ENCODE measurements at regions not wholly inside any gene's neighbourhood (a gene's known extent, or its start where the extent isn't known, plus 50 kb on each side); places are given as distances from the start of the nearest gene placed in this dataset.

DNA sequence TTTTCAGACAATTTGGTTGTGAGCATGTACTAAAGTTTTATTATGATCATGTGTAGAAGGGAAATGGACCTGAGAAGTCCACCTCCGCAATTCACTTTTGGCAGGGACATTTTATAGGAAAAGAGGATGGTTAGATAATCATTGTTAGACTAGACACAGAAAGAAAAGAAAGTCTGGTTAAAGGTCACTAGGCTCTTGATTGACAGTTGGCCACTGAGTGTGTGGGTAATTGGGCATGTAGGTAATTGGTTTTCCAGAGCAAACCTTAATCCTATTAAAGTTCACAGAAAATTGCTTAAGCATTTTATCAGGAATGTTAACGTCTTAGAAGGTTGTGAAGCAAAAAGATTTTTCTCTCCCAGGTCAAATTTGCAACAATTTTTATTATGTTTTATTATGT is 158.5 kb upstream of the CLINT1 start:
- H3K4me3 ChIP-seq (replicated peaks; ENCODE audit: insufficient read depth, low read length), result no peak overlapping the region
- peaks cover 3% of the 10 kb centered on the region for H3K27me3 ChIP-seq (ENCODE audit: insufficient read depth, poor library complexity, severe bottlenecking)
- TF ChIP-seq REST (IDR thresholded peaks at IDR 0.05; ENCODE audit: insufficient replicate concordance, low read depth), result no peak
- no peak for TF ChIP-seq SPI1 (IDR thresholded peaks at IDR 0.05; ENCODE audit: borderline replicate concordance, low read depth)
- no peak for TF ChIP-seq POLR2AphosphoS5 (IDR thresholded peaks at IDR 0.05; ENCODE audit: low read depth)
- no peak for TF ChIP-seq CTCF (IDR thresholded peaks at IDR 0.05; ENCODE audit: insufficient read depth, low read length)
- no peak for TF ChIP-seq GABPA (IDR thresholded peaks at IDR 0.05; ENCODE audit: low read depth)
- no peak for DNase-seq (ENCODE audit: low read depth in 1 of 2, low spot score in 1 of 2)
- H3K27ac ChIP-seq (replicated peaks), result no peak overlapping the region

DNA sequence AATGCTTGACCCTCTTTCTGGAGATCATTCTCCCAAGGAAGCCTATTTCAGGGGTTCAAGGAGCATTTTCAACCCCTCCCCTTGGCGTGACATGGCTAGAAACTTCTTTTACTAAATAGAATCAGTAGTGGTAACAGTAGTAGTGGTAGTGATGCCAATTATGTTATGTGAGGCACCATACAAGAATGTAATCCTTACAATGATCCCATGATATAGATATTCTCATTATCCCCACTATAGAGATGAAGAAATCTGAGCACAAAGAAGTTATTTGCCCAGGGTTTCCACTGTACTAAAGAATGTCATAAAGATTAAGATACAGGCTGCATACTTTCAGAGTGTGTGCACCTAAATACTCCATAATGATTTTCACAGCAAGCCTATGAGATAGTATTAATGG is 155.4 kb upstream of the CLINT1 start:
- Histone ChIP-seq H3K27ac (replicated peaks) (no peak overlapping the region), H3K27me3 (ENCODE audit: insufficient read depth, poor library complexity, severe bottlenecking) (peaks cover 5% of the 10 kb centered on the region), H3K4me3 (replicated peaks; ENCODE audit: insufficient read depth, low read length) (no peak overlapping the region)
- no peak for DNase-seq (ENCODE audit: low read depth in 1 of 2, low spot score in 1 of 2)
- no peak for TF ChIP-seq REST (IDR thresholded peaks at IDR 0.05; ENCODE audit: insufficient replicate concordance, low read depth)
- TF ChIP-seq POLR2AphosphoS5 (IDR thresholded peaks at IDR 0.05; ENCODE audit: low read depth), result no peak
- TF ChIP-seq CTCF (IDR thresholded peaks at IDR 0.05; ENCODE audit: insufficient read depth, low read length), result no peak
- no peak for TF ChIP-seq GABPA (IDR thresholded peaks at IDR 0.05; ENCODE audit: low read depth)
- no peak for TF ChIP-seq SPI1 (IDR thresholded peaks at IDR 0.05; ENCODE audit: borderline replicate concordance, low read depth)

- Histone ChIP-seq H3K4me3 (replicated peaks; ENCODE audit: insufficient read depth, low read length) (no peak overlapping the region), H3K27me3 (ENCODE audit: insufficient read depth, poor library complexity, severe bottlenecking) (peaks cover 5% of the 10 kb centered on the region), H3K27ac (replicated peaks) (no peak overlapping the region)
- TF ChIP-seq REST (IDR thresholded peaks at IDR 0.05; ENCODE audit: insufficient replicate concordance, low read depth) (no peak), GABPA (IDR thresholded peaks at IDR 0.05; ENCODE audit: low read depth) (no peak), CTCF (IDR thresholded peaks at IDR 0.05; ENCODE audit: insufficient read depth, low read length) (peak; percentile 15), POLR2AphosphoS5 (IDR thresholded peaks at IDR 0.05; ENCODE audit: low read depth) (no peak), SPI1 (IDR thresholded peaks at IDR 0.05; ENCODE audit: borderline replicate concordance, low read depth) (no peak)
- DNase-seq (ENCODE audit: low read depth in 1 of 2, low spot score in 1 of 2), result peak in 1 of 2 experiments; percentile 18
These were observed 155.0 kb upstream of the CLINT1 start for GRCh38 chr5:158013939-158014338.

Data from HL-60 (cell line).